Neural cell (in vitro differentiated cells): ENCODE measurements at regions not wholly inside any gene's neighbourhood (a gene's known extent, or its start where the extent isn't known, plus 50 kb on each side); places are given as distances from the start of the nearest gene placed in this dataset.

Experiments used
- H2AFZ ChIP-seq: fragments of 200-600, 300-800 bp; sonication (generic), shearing (Covaris generic); 2 replicates; pipeline ENCODE4 v1.6.0; 2014; ENCODE audit warnings: low read depth, mild to moderate bottlenecking, antibody characterized with exemption, low read length, moderate library complexity
- H3F3A ChIP-seq: fragments of 200-600 bp; shearing (Covaris generic); 2 replicates; pipeline ENCODE4 v1.6.1; 2016; ENCODE audit warnings: mild to moderate bottlenecking, moderate library complexity, mixed read lengths, antibody characterized with exemption, low read length; ENCODE audit not compliant: insufficient read depth, poor library complexity, severe bottlenecking
- H3K27ac ChIP-seq: fragments of 200-600, 300-800 bp; sonication (generic), shearing (Covaris generic); 2 replicates; pipeline ENCODE4 v1.5.1; 2014; ENCODE audit warnings: mild to moderate bottlenecking, low read length, moderate library complexity
- H3K27me3 ChIP-seq: fragments of 300-800, 200-600 bp; sonication (generic), shearing (Covaris generic); 2 replicates; pipeline ENCODE4 v1.6.0; 2014; ENCODE audit warnings: mild to moderate bottlenecking, low read depth, low read length, moderate library complexity; ENCODE audit not compliant: insufficient read depth
- H3K36me3 ChIP-seq: fragments of 300-800, 200-600 bp; sonication (generic), shearing (Covaris generic); 2 replicates; pipeline ENCODE4 v1.5.1; 2014; ENCODE audit warnings: mild to moderate bottlenecking, antibody characterized with exemption, low read length, moderate library complexity; ENCODE audit not compliant: insufficient read depth
- H3K4me2 ChIP-seq: fragments of 300-800, 200-600 bp; sonication (generic), shearing (Covaris generic); 2 replicates; pipeline ENCODE4 v1.6.0; 2014; ENCODE audit warnings: mild to moderate bottlenecking, low read length
- H3K4me3 ChIP-seq: fragments of 300-800, 200-600 bp; sonication (generic), shearing (Covaris generic); 2 replicates; pipeline ENCODE4 v1.5.1; 2014; ENCODE audit warnings: mild to moderate bottlenecking, low read length, moderate library complexity
- H3K79me2 ChIP-seq: fragments of 200-600 bp; shearing (Covaris generic); replicated peaks from 2 replicates; pipeline ENCODE4 v1.6.0; 2014; ENCODE audit warnings: mild to moderate bottlenecking, low read length, moderate library complexity; ENCODE audit not compliant: insufficient read depth
- H3K9ac ChIP-seq: fragments of 300-800, 200-600 bp; sonication (generic), shearing (Covaris generic); 2 replicates; pipeline ENCODE4 v1.6.1; 2016; ENCODE audit warnings: mild to moderate bottlenecking, low read length, mixed read lengths
- H3K9me2 ChIP-seq: fragments of 200-600 bp; shearing (Covaris generic); 2 replicates; pipeline ENCODE4 v1.6.1; 2016; ENCODE audit warnings: mild to moderate bottlenecking, low read length, mixed read lengths; ENCODE audit not compliant: insufficient read depth
- H3K9me3 ChIP-seq: fragments of 200-600, 300-800 bp; sonication (generic), shearing (Covaris generic); 2 replicates; pipeline ENCODE4 v1.6.1; 2016; ENCODE audit warnings: mild to moderate bottlenecking, mixed run types, low read length, moderate library complexity, mixed read lengths
- H4K20me1 ChIP-seq: fragments of 200-600 bp; shearing (Covaris generic); 2 replicates; pipeline ENCODE4 v1.6.1; 2016; ENCODE audit warnings: mild to moderate bottlenecking, mixed run types; ENCODE audit not compliant: insufficient read depth
- EP300 ChIP-seq: fragments of 450-650 bp; conservative IDR thresholded peaks from 2 replicates; pipeline ENCODE4 v1.6.1; 2014; ENCODE audit warnings: antibody characterized with exemption, mild to moderate bottlenecking, moderate library complexity; ENCODE audit not compliant: poor library complexity, severe bottlenecking
- EZH2 ChIP-seq: fragments of 200-600, 300-800 bp; shearing (Covaris generic), sonication (generic); IDR thresholded peaks from 2 replicates; pipeline ENCODE4 v1.6.1; 2014; ENCODE audit warnings: antibody characterized with exemption, low read length, borderline replicate concordance, mild to moderate bottlenecking; ENCODE audit not compliant: insufficient read depth, poor library complexity, severe bottlenecking
- MXI1 ChIP-seq: fragments of 450-650 bp; conservative IDR thresholded peaks from 2 replicates; pipeline ENCODE4 v1.6.1; 2014; ENCODE audit warnings: antibody characterized with exemption, mild to moderate bottlenecking; ENCODE audit not compliant: poor library complexity, severe bottlenecking
- POLR2AphosphoS5 ChIP-seq: IDR thresholded peaks from 2 replicates; pipeline ENCODE4 v1.6.1; 2012
- RAD21 ChIP-seq: fragments of 450-650 bp; conservative IDR thresholded peaks from 2 replicates; pipeline ENCODE4 v1.6.1; 2014; ENCODE audit warnings: antibody characterized with exemption, mild to moderate bottlenecking, moderate library complexity
- REST ChIP-seq: IDR thresholded peaks from 2 replicates; pipeline ENCODE4 v1.6.1; 2012; ENCODE audit warnings: borderline replicate concordance
- SMC3 ChIP-seq: fragments of 450-650 bp; conservative IDR thresholded peaks from 2 replicates; pipeline ENCODE4 v1.6.1; 2014; ENCODE audit warnings: antibody characterized with exemption, mild to moderate bottlenecking, moderate library complexity; ENCODE audit not compliant: poor library complexity
- TAF1 ChIP-seq: IDR thresholded peaks from 2 replicates; pipeline ENCODE4 v1.6.1; 2012; ENCODE audit warnings: low read depth
- TF ChIP-seq, protein P1 (sequence below): fragments of 450-650 bp; IDR thresholded peaks from 2 replicates; pipeline ENCODE4 v1.5.1; 2014; ENCODE audit warnings: antibody characterized with exemption, mild to moderate bottlenecking, moderate library complexity; ENCODE audit not compliant: poor library complexity, severe bottlenecking

GRCh38 chr5:12730354-12730753 is 826.1 kb upstream of the CTNND2 start:
- TF ChIP-seq POLR2AphosphoS5 (no peak), RAD21 (no peak), REST (no peak), EZH2 (no peak), MXI1 (no peak), EP300 (no peak), SMC3 (no peak), TAF1 (no peak)
- TF ChIP-seq, protein P1, sequence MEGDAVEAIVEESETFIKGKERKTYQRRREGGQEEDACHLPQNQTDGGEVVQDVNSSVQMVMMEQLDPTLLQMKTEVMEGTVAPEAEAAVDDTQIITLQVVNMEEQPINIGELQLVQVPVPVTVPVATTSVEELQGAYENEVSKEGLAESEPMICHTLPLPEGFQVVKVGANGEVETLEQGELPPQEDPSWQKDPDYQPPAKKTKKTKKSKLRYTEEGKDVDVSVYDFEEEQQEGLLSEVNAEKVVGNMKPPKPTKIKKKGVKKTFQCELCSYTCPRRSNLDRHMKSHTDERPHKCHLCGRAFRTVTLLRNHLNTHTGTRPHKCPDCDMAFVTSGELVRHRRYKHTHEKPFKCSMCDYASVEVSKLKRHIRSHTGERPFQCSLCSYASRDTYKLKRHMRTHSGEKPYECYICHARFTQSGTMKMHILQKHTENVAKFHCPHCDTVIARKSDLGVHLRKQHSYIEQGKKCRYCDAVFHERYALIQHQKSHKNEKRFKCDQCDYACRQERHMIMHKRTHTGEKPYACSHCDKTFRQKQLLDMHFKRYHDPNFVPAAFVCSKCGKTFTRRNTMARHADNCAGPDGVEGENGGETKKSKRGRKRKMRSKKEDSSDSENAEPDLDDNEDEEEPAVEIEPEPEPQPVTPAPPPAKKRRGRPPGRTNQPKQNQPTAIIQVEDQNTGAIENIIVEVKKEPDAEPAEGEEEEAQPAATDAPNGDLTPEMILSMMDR = no peak
- Histone ChIP-seq H3K27me3 (no peaks in the 10 kb centered on the region), H3K27ac (no peak overlapping the region), H4K20me1 (no peaks in the 10 kb centered on the region), H3K36me3 (no peaks in the 10 kb centered on the region), H3K9me3 (no peaks in the 10 kb centered on the region), H2AFZ (no peak overlapping the region), H3F3A (no peaks in the 10 kb centered on the region), H3K4me2 (no peak overlapping the region), H3K9me2 (no peaks in the 10 kb centered on the region), H3K79me2 (no peaks in the 10 kb centered on the region), H3K4me3 (no peak overlapping the region), H3K9ac (no peak overlapping the region)

DNA sequence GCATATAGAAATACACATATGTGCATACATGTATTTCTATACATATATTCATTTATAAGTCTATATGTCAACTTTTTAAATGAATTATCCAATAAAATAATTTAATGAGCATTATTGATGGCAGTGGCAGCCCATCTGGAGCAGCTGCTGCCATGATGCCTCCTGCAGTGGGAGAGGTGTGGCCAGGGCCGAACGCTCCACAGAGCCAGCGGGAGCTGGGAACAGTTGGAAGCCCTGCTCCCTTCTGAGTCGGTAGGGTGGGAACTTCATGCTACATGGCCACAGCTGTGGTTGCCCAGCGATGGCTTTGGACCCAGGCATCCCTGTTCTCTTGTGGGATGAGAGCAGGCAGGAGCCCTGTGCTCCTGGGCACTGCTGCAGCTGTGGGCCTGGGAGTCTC is 812.4 kb upstream of the CTNND2 start:
- Histone ChIP-seq H3K79me2 (no peaks in the 10 kb centered on the region), H3K9me3 (no peaks in the 10 kb centered on the region), H3K36me3 (no peaks in the 10 kb centered on the region), H3K4me2 (no peak overlapping the region), H3K27ac (no peak overlapping the region), H4K20me1 (no peaks in the 10 kb centered on the region), H2AFZ (no peak overlapping the region), H3K9me2 (no peaks in the 10 kb centered on the region), H3F3A (no peaks in the 10 kb centered on the region), H3K27me3 (no peaks in the 10 kb centered on the region), H3K4me3 (no peak overlapping the region), H3K9ac (no peak overlapping the region)
- TF ChIP-seq TAF1 = no peak
- TF ChIP-seq POLR2AphosphoS5 = no peak
- TF ChIP-seq REST = no peak
- TF ChIP-seq EP300 = no peak
- no peak for TF ChIP-seq RAD21
- TF ChIP-seq EZH2 = no peak
- TF ChIP-seq, protein P1 = no peak
- no peak for TF ChIP-seq MXI1
- TF ChIP-seq SMC3 = no peak
